ENCODE measurements at regions not wholly inside any gene's neighbourhood (a gene's known extent, or its start where the extent isn't known, plus 50 kb on each side); places are given as distances from the start of the nearest gene placed in this dataset.

DNA sequence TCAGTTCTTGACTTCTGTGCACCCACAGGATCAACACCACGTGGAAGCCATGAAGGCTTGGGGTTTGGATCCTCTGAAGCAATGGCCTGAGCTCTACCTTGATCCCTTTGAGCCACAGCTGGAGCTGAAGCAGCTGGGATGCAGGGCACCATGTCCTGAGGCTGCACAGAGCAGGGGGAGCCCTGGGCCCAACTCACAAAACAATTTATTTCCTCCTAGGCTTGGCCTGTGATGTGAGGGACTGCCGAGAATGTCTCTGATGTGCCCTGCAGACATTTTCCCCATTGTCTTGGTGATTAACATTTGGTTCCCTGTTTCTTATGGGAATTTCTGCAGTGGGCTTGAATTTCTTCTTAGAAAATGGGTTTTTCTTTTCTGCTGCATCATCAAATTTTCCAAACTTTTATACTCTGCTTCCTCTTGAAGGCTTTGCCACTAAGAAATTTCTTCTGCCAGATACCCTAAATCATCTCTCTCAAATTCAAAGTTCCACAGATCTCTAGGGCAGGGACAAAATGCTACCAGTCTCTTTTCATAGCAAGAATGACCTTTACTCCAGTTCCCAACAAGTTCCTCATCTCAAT lies 288.2 kb downstream of the CCDC59 start:
- H3K4me3 ChIP-seq (replicated peaks in 1 of 3): no peak overlapping the region
- H3K36me3 ChIP-seq: no peaks in the 10 kb centered on the region
- H3K27ac ChIP-seq: no peak overlapping the region
- H3K27me3 ChIP-seq: no peaks in the 10 kb centered on the region
- no peaks in the 10 kb centered on the region for H3K4me1 ChIP-seq
- TF ChIP-seq CTCF (IDR thresholded peaks at IDR 0.05): no peak
- TF ChIP-seq POLR2A (IDR thresholded peaks at IDR 0.05): no peak
- no peak for DNase-seq
- H3K9me3 ChIP-seq: no peaks in the 10 kb centered on the region
- WGBS, 2 donors: 45 to 66% methylated on average over 2 of the region's 2 CpGs
- intact Hi-C loops (cut with DNase I): no loop called here

DNA sequence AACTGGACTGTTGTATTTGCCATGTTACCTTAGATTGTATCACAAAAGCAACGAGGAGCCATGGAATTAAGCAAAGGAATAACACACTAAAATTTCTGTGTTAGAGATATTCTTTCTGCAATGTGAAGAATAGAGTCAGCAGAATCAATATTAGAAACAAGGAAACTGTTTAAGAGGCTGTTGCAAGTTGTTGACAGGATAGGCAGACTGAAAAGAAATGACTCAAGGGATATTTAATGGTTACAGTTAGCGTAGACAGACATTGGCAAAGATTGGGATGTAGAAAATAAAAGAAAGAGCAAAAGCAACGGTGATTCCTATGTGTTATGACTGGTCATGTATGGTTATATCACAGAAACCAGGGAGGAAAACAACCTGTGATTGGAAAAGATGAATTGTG lies 299.0 kb upstream of the PPFIA2 start:
- intact Hi-C loops (cut with DNase I): no loop called here
- 63 to 76% methylated on average over 3 of the region's 3 CpGs for WGBS, 2 donors

GRCh38 chr12:82057770-82058169 lies 298.6 kb upstream of the PPFIA2 start:
- H3K27me3 ChIP-seq: no peaks in the 10 kb centered on the region
- no peak overlapping the region for H3K4me3 ChIP-seq (replicated peaks in 1 of 3)
- no peak for DNase-seq
- H3K9me3 ChIP-seq: no peaks in the 10 kb centered on the region
- no peaks in the 10 kb centered on the region for H3K36me3 ChIP-seq
- intact Hi-C loops (cut with DNase I): no loop called here
- H3K27ac ChIP-seq: no peak overlapping the region
- WGBS, 2 donors: 51% methylated on average over 2 of the region's 2 CpGs
- TF ChIP-seq CTCF (IDR thresholded peaks at IDR 0.05): no peak
- no peak for TF ChIP-seq POLR2A (IDR thresholded peaks at IDR 0.05)
- no peaks in the 10 kb centered on the region for H3K4me1 ChIP-seq

More for the DNA sequence above, 299.0 kb upstream of the PPFIA2 start:
- H3K36me3 ChIP-seq: no peaks in the 10 kb centered on the region
- no peak for DNase-seq
- TF ChIP-seq POLR2A (IDR thresholded peaks at IDR 0.05) (no peak), CTCF (IDR thresholded peaks at IDR 0.05) (no peak)
- H3K4me1 ChIP-seq: no peaks in the 10 kb centered on the region
- no peaks in the 10 kb centered on the region for H3K9me3 ChIP-seq
- H3K4me3 ChIP-seq (replicated peaks in 1 of 3): no peak overlapping the region
- no peak overlapping the region for H3K27ac ChIP-seq
- H3K27me3 ChIP-seq: no peaks in the 10 kb centered on the region

GRCh38 chr12:82055391-82055790 lies 296.2 kb upstream of the PPFIA2 start:
- intact Hi-C loops (cut with DNase I): no loop called here
- H3K4me1 ChIP-seq: no peaks in the 10 kb centered on the region
- H3K9me3 ChIP-seq: no peaks in the 10 kb centered on the region
- 78 to 93% methylated on average over 1 of the region's 1 CpG for WGBS, 2 donors
- DNase-seq: no peak
- H3K36me3 ChIP-seq: no peaks in the 10 kb centered on the region
- no peak overlapping the region for H3K4me3 ChIP-seq (replicated peaks in 1 of 3)
- no peak overlapping the region for H3K27ac ChIP-seq
- no peaks in the 10 kb centered on the region for H3K27me3 ChIP-seq
- TF ChIP-seq POLR2A (IDR thresholded peaks at IDR 0.05): no peak
- TF ChIP-seq CTCF (IDR thresholded peaks at IDR 0.05): no peak

- Histone ChIP-seq H3K9me3 (no peaks in the 10 kb centered on the region), H3K4me3 (replicated peaks in 1 of 3) (no peak overlapping the region), H3K27me3 (no peaks in the 10 kb centered on the region), H3K36me3 (no peaks in the 10 kb centered on the region), H3K27ac (no peak overlapping the region), H3K4me1 (no peaks in the 10 kb centered on the region)
- intact Hi-C loops (cut with DNase I): no loop called here
- TF ChIP-seq POLR2A (IDR thresholded peaks at IDR 0.05): no peak
- no peak for TF ChIP-seq CTCF (IDR thresholded peaks at IDR 0.05)
- 72 to 82% methylated on average over 2 of the region's 2 CpGs for WGBS, 2 donors
- no peak for DNase-seq
Measured at GRCh38 chr12:82054566-82054965, 295.4 kb upstream of the PPFIA2 start.

Data from thyroid gland (tissue), 4 donors.